ENCODE measurements at regions not wholly inside any gene's neighbourhood (a gene's known extent, or its start where the extent isn't known, plus 50 kb on each side); places are given as distances from the start of the nearest gene placed in this dataset.

DNA sequence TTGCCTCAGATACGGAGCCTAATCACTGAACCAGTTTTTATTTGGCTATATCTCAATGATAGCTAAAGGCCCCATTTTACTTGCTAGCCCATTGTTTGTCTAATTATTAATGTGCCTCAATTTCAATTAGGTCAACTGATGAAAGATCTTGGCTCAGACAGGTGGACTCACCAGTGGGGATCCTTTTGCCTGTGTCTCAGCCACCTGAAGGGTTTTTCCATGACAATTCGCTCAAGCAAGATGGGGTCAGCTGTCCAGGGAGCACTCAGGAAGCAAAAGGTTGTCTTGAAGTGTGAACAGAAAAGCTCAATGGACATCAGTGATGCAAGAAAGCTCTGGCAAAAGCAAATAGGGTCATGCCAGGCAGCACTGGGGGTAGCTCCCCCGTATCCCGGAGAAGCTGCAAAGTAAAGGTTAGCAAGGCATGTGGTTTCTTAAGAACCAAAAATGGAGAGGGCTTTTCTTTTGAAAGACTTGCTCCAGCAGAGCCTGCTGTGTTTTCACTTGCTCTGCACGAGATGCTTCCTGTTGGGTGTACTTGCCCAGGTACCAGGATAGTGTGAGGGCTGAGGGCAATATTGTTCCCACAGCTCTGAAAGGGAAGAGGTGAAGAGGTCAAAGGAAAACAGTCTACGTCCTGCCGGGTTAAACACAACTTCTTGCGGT, 541.2 kb upstream of the CDH5 start:
- peaks cover 0 to 7% (median 5%) of the 10 kb centered on the region in 5 donors for H3K27me3 Mint-ChIP-seq
- POLR2A ChIA-PET: no interaction called here
- CTCF ChIA-PET: no interaction called here
- Histone ChIP-seq H3K27me3 (ENCODE audit: control insufficient read depth in 2 of 2, insufficient read depth in 2 of 2, low read length in 2 of 2) (no peaks in the 10 kb centered on the region), H3K9me3 (ENCODE audit: control insufficient read depth in 2 of 3, low read length in 3 of 3) (no peaks in the 10 kb centered on the region), H3K27ac (ENCODE audit: low read depth, low read length) (no peak overlapping the region), H3K4me3 (ENCODE audit: low read length) (no peak overlapping the region), H3K4me1 (ENCODE audit: control insufficient read depth in 2 of 2, insufficient read depth in 2 of 2, low read length in 2 of 2) (no peaks in the 10 kb centered on the region), H3K36me3 (ENCODE audit: control insufficient read depth in 2 of 3, insufficient read depth in 3 of 3, low read length in 3 of 3) (no peaks in the 10 kb centered on the region)
- ATAC-seq (no peak), DNase-seq (no peak)
- H3K4me1 Mint-ChIP-seq: peaks cover 0 to 2% (median 0%) of the 10 kb centered on the region in 7 donors
- no peaks in the 10 kb centered on the region for H3K36me3 Mint-ChIP-seq
- H3K9me3 Mint-ChIP-seq: peaks cover 0 to 12% (median 2%) of the 10 kb centered on the region in 11 donors
- intact Hi-C loops (cut with micrococcal nuclease): no loop called here
- H3K4me3 Mint-ChIP-seq: no peak overlapping the region
- H3K27ac Mint-ChIP-seq: no peak overlapping the region

DNA sequence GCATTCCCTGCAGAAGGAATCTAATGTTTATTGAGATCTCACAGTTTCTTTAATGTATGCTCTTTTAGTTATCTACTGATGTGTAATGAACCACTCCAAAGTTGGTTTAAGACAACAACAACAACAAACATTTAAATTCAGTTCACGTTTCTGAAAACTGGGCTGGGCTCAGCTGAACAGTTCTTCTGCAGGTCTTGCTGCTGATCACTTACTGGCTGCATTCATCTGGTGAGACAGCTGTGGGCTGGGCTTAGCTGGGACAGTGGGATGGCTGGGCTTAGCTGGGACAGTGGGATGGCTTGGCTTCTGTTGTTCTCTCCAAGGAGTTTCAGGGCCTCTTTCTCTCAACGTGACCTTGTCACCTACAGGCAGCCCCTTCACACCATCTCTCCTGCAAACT, 544.3 kb upstream of the CDH5 start:
- H3K4me3 ChIP-seq (ENCODE audit: low read length): no peak overlapping the region
- peaks cover 0 to 2% (median 0%) of the 10 kb centered on the region in 7 donors for H3K4me1 Mint-ChIP-seq
- H3K27me3 ChIP-seq (ENCODE audit: control insufficient read depth in 2 of 2, insufficient read depth in 2 of 2, low read length in 2 of 2): no peaks in the 10 kb centered on the region
- peaks cover 0 to 2% (median 0%) of the 10 kb centered on the region in 5 donors for H3K27me3 Mint-ChIP-seq
- CTCF ChIA-PET: no interaction called here
- no peak overlapping the region for H3K27ac ChIP-seq (ENCODE audit: low read depth, low read length)
- POLR2A ChIA-PET: no interaction called here
- intact Hi-C loops (cut with micrococcal nuclease): no loop called here
- DNase-seq (no peak), ATAC-seq (no peak)
- H3K36me3 Mint-ChIP-seq: no peaks in the 10 kb centered on the region
- no peaks in the 10 kb centered on the region for H3K4me1 ChIP-seq (ENCODE audit: control insufficient read depth in 2 of 2, insufficient read depth in 2 of 2, low read length in 2 of 2)
- no peaks in the 10 kb centered on the region for H3K9me3 ChIP-seq (ENCODE audit: control insufficient read depth in 2 of 3, low read length in 3 of 3)
- no peak overlapping the region for H3K4me3 Mint-ChIP-seq
- no peak overlapping the region for H3K27ac Mint-ChIP-seq
- peaks cover 0 to 4% (median 0%) of the 10 kb centered on the region in 11 donors for H3K9me3 Mint-ChIP-seq
- H3K36me3 ChIP-seq (ENCODE audit: control insufficient read depth in 2 of 3, insufficient read depth in 3 of 3, low read length in 3 of 3): no peaks in the 10 kb centered on the region

DNA sequence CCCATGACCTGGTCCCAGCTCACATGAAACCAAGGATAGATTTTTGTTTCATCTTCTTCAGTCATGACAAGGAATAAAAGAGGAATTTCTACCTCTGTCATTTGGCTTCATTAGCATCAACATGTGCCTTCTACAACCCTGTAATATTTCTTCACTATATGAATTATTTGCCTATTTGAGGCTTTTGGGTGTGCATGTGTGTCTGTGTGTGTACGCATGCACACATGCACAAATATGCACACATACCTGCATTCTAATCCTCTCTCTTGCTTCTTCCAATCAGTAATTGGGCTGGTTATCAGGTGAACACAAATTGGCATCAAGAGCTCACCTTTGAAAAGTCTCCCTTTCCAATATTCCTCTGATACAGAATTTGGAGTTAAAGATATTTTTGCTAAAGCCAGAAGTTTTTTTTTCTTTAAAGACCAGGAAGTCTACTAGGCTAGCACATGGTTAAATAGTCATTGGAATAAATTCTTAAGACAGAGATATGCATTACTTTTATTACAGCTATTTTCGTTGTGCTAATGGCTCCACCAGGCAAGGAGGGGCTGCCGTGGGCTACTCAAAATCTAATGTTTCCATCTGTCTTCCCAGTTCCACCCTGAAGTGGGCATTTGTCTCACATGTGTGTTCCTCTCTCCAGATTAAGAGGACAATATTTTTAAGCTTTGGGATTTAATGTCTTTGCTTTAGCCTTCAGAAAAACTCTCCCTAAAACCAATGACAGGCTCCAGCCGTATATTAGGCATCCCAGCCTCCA, 547.2 kb upstream of the CDH5 start:
- no peaks in the 10 kb centered on the region for H3K36me3 Mint-ChIP-seq
- peaks cover 0 to 4% (median 0%) of the 10 kb centered on the region in 11 donors for H3K9me3 Mint-ChIP-seq
- DNase-seq (no peak), ATAC-seq (no peak)
- H3K27ac Mint-ChIP-seq: no peak overlapping the region
- H3K4me3 Mint-ChIP-seq: no peak overlapping the region
- no peaks in the 10 kb centered on the region for H3K27me3 ChIP-seq (ENCODE audit: control insufficient read depth in 2 of 2, insufficient read depth in 2 of 2, low read length in 2 of 2)
- H3K9me3 ChIP-seq (ENCODE audit: control insufficient read depth in 2 of 3, low read length in 3 of 3): no peaks in the 10 kb centered on the region
- H3K27ac ChIP-seq (ENCODE audit: low read depth, low read length): no peak overlapping the region
- intact Hi-C loops (cut with micrococcal nuclease): no loop called here
- no peaks in the 10 kb centered on the region for H3K36me3 ChIP-seq (ENCODE audit: control insufficient read depth in 2 of 3, insufficient read depth in 3 of 3, low read length in 3 of 3)
- ChIA-PET CTCF (no interaction called here), POLR2A (no interaction called here)
- no peaks in the 10 kb centered on the region for H3K4me1 ChIP-seq (ENCODE audit: control insufficient read depth in 2 of 2, insufficient read depth in 2 of 2, low read length in 2 of 2)
- H3K4me1 Mint-ChIP-seq: no peaks in the 10 kb centered on the region
- no peak overlapping the region for H3K4me3 ChIP-seq (ENCODE audit: low read length)
- H3K27me3 Mint-ChIP-seq: no peaks in the 10 kb centered on the region

DNA sequence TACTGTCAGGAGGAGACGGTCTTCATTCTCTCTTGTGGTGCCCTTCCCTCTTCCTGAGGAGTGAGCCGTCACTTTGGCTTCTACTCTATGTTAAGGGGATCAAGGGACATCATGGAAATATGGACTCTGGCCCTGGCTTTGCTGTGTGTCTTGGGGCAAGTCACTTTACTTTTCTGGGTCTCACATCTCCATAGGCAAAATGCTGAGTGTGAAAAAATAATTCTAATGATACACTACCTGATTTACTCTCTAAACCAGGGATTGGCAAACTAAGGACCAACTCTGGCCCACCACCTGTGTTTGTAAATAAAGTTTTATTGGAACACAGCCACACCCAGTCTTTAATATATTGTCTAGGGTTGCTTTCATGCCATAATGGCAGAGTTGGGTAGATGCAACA, 548.7 kb upstream of the CDH5 start:
- H3K36me3 Mint-ChIP-seq: peaks cover 0 to 2% (median 0%) of the 10 kb centered on the region in 5 donors
- H3K27me3 Mint-ChIP-seq: peaks cover 0 to 2% (median 0%) of the 10 kb centered on the region in 5 donors
- Histone ChIP-seq H3K4me3 (ENCODE audit: low read length) (no peak overlapping the region), H3K27ac (ENCODE audit: low read depth, low read length) (no peak overlapping the region), H3K4me1 (ENCODE audit: control insufficient read depth in 2 of 2, insufficient read depth in 2 of 2, low read length in 2 of 2) (no peaks in the 10 kb centered on the region), H3K9me3 (ENCODE audit: control insufficient read depth in 2 of 3, low read length in 3 of 3) (no peaks in the 10 kb centered on the region), H3K27me3 (ENCODE audit: control insufficient read depth in 2 of 2, insufficient read depth in 2 of 2, low read length in 2 of 2) (no peaks in the 10 kb centered on the region), H3K36me3 (ENCODE audit: control insufficient read depth in 2 of 3, insufficient read depth in 3 of 3, low read length in 3 of 3) (no peaks in the 10 kb centered on the region)
- no peak overlapping the region for H3K4me3 Mint-ChIP-seq
- CTCF ChIA-PET: no interaction called here
- H3K4me1 Mint-ChIP-seq: no peaks in the 10 kb centered on the region
- ATAC-seq (no peak), DNase-seq (no peak)
- peaks cover 0 to 5% (median under 1%) of the 10 kb centered on the region in 11 donors for H3K9me3 Mint-ChIP-seq
- POLR2A ChIA-PET: no interaction called here
- intact Hi-C loops (cut with micrococcal nuclease): no loop called here
- no peak overlapping the region for H3K27ac Mint-ChIP-seq

DNA sequence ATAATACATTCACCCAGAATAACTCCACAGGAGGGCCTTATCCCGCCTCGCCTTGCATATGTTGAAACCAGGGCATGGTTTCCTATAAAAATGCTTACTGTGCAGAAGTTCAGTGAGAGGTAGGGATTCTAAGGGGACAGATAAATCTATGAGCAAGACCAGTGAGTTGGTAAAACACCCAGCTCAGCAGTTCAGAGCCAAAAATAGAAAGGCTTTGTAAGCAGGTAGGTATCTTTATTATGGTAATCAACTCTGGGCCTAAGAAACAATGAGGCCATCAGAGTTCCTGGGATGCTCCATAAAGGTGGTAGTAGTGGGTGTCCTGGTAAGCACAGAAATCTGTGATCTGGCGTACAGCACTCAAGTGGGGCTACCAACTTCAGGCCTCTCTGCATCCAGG, 549.4 kb upstream of the CDH5 start:
- POLR2A ChIA-PET: no interaction called here
- no peak for DNase-seq
- Histone ChIP-seq H3K27ac (ENCODE audit: low read depth, low read length) (no peak overlapping the region), H3K4me1 (ENCODE audit: control insufficient read depth in 2 of 2, insufficient read depth in 2 of 2, low read length in 2 of 2) (no peaks in the 10 kb centered on the region), H3K9me3 (ENCODE audit: control insufficient read depth in 2 of 3, low read length in 3 of 3) (no peaks in the 10 kb centered on the region), H3K4me3 (ENCODE audit: low read length) (no peak overlapping the region), H3K27me3 (ENCODE audit: control insufficient read depth in 2 of 2, insufficient read depth in 2 of 2, low read length in 2 of 2) (no peaks in the 10 kb centered on the region), H3K36me3 (ENCODE audit: control insufficient read depth in 2 of 3, insufficient read depth in 3 of 3, low read length in 3 of 3) (no peaks in the 10 kb centered on the region)
- CTCF ChIA-PET: no interaction called here
- Mint-ChIP-seq H3K36me3 (peaks cover 0 to 5% (median 0%) of the 10 kb centered on the region in 5 donors), H3K27ac (no peak overlapping the region), H3K27me3 (peaks cover 0 to 7% (median 0%) of the 10 kb centered on the region in 5 donors), H3K4me1 (no peaks in the 10 kb centered on the region), H3K9me3 (peaks cover 0 to 9% (median 2%) of the 10 kb centered on the region in 11 donors), H3K4me3 (no peak overlapping the region)
- no peak for ATAC-seq
- intact Hi-C loops (cut with micrococcal nuclease): no loop called here

DNA sequence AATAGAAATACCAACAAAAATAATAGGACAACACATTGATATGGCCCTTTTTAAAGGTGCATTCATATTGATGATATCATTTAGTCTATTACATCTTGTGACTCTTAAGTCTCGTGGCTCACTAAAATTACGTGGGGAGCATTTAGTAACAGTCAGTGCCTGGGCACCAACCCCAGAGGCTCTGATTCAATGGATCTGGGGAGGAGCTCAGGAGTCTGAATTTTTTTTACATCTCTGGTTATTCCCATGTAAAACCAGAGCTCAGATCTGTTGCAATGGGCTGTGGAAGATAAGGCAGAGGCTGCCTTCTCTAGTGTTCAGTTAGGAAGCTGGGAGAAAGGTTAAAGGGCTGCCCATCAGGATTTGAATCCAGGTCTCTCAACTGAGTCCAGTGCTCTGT, 549.9 kb upstream of the CDH5 start:
- H3K4me1 Mint-ChIP-seq: no peaks in the 10 kb centered on the region
- H3K4me1 ChIP-seq (ENCODE audit: control insufficient read depth in 2 of 2, insufficient read depth in 2 of 2, low read length in 2 of 2): no peaks in the 10 kb centered on the region
- no peak overlapping the region for H3K4me3 ChIP-seq (ENCODE audit: low read length)
- H3K27me3 Mint-ChIP-seq: peaks cover 0 to 7% (median 0%) of the 10 kb centered on the region in 5 donors
- CTCF ChIA-PET: no interaction called here
- H3K36me3 ChIP-seq (ENCODE audit: control insufficient read depth in 2 of 3, insufficient read depth in 3 of 3, low read length in 3 of 3): no peaks in the 10 kb centered on the region
- intact Hi-C loops (cut with micrococcal nuclease): no loop called here
- ATAC-seq (no peak), DNase-seq (no peak)
- no peaks in the 10 kb centered on the region for H3K27me3 ChIP-seq (ENCODE audit: control insufficient read depth in 2 of 2, insufficient read depth in 2 of 2, low read length in 2 of 2)
- no peak overlapping the region for H3K4me3 Mint-ChIP-seq
- H3K27ac Mint-ChIP-seq: no peak overlapping the region
- H3K27ac ChIP-seq (ENCODE audit: low read depth, low read length): no peak overlapping the region
- peaks cover 0 to 10% (median 2%) of the 10 kb centered on the region in 11 donors for H3K9me3 Mint-ChIP-seq
- POLR2A ChIA-PET: no interaction called here
- no peaks in the 10 kb centered on the region for H3K9me3 ChIP-seq (ENCODE audit: control insufficient read depth in 2 of 3, low read length in 3 of 3)
- peaks cover 0 to 5% (median 0%) of the 10 kb centered on the region in 5 donors for H3K36me3 Mint-ChIP-seq

DNA sequence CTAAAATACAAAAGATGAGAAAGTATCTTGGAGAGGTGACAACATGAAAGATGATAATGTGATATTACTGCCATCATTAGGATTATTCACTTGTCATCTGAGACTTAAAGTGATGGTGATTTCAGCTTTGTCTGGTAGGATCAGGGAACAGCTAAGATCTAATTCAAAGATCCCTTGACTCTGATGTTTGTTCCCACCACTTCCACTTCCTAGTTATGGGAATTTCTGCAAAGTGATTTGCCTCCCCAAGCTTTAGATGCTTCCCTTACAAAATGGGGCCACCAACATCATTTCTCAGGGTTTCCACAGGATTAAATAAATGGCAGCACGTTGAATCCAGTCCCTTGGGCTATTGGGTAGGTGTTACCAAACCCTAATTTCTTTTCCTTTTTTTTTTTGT, 550.8 kb upstream of the CDH5 start:
- peaks cover 0 to 7% (median 0%) of the 10 kb centered on the region in 5 donors for H3K27me3 Mint-ChIP-seq
- Histone ChIP-seq H3K9me3 (ENCODE audit: control insufficient read depth in 2 of 3, low read length in 3 of 3) (no peaks in the 10 kb centered on the region), H3K4me1 (ENCODE audit: control insufficient read depth in 2 of 2, insufficient read depth in 2 of 2, low read length in 2 of 2) (no peaks in the 10 kb centered on the region), H3K4me3 (ENCODE audit: low read length) (no peak overlapping the region), H3K27ac (ENCODE audit: low read depth, low read length) (no peak overlapping the region), H3K27me3 (ENCODE audit: control insufficient read depth in 2 of 2, insufficient read depth in 2 of 2, low read length in 2 of 2) (no peaks in the 10 kb centered on the region), H3K36me3 (ENCODE audit: control insufficient read depth in 2 of 3, insufficient read depth in 3 of 3, low read length in 3 of 3) (no peaks in the 10 kb centered on the region)
- peaks cover 0 to 5% (median 0%) of the 10 kb centered on the region in 5 donors for H3K36me3 Mint-ChIP-seq
- intact Hi-C loops (cut with micrococcal nuclease): no loop called here
- DNase-seq: no peak
- no peaks in the 10 kb centered on the region for H3K4me1 Mint-ChIP-seq
- POLR2A ChIA-PET: no interaction called here
- H3K27ac Mint-ChIP-seq: no peak overlapping the region
- no peak overlapping the region for H3K4me3 Mint-ChIP-seq
- no peak for ATAC-seq
- H3K9me3 Mint-ChIP-seq: peaks cover 0 to 10% (median 2%) of the 10 kb centered on the region in 11 donors
- CTCF ChIA-PET: no interaction called here

Measured in naive thymus-derived CD4-positive, alpha-beta T cell (primary cell).